ENCODE measurements at regions not wholly inside any gene's neighbourhood (a gene's known extent, or its start where the extent isn't known, plus 50 kb on each side); places are given as distances from the start of the nearest gene placed in this dataset.

DNA sequence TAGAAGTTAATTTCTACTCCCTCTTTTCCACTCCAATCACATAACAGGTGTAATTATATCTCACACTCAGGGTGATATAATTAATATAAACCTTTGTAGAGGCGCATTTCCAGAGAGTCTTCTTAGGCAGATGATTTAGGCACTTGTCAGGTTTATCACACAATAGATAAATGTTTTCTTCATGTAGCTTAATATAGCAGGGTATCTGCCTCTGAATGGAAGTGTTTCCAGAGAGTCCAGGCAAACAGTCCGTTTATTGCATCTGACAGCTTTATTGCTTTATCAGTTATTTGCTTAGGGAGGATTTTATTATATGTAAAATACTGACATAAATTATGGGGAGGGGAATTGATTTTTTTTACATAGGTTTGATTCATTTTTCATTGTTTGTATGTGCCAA, 766.3 kb downstream of the SLC4A3 start:
- TF ChIP-seq, protein P1, sequence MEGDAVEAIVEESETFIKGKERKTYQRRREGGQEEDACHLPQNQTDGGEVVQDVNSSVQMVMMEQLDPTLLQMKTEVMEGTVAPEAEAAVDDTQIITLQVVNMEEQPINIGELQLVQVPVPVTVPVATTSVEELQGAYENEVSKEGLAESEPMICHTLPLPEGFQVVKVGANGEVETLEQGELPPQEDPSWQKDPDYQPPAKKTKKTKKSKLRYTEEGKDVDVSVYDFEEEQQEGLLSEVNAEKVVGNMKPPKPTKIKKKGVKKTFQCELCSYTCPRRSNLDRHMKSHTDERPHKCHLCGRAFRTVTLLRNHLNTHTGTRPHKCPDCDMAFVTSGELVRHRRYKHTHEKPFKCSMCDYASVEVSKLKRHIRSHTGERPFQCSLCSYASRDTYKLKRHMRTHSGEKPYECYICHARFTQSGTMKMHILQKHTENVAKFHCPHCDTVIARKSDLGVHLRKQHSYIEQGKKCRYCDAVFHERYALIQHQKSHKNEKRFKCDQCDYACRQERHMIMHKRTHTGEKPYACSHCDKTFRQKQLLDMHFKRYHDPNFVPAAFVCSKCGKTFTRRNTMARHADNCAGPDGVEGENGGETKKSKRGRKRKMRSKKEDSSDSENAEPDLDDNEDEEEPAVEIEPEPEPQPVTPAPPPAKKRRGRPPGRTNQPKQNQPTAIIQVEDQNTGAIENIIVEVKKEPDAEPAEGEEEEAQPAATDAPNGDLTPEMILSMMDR (IDR thresholded peaks at IDR 0.05; ENCODE audit: low read depth, low read length, missing control alignments), result no peak
- H3K4me3 ChIP-seq (ENCODE audit: low read depth, low read length), result no peak overlapping the region
- no peak for DNase-seq (ENCODE audit: low read depth)

DNA sequence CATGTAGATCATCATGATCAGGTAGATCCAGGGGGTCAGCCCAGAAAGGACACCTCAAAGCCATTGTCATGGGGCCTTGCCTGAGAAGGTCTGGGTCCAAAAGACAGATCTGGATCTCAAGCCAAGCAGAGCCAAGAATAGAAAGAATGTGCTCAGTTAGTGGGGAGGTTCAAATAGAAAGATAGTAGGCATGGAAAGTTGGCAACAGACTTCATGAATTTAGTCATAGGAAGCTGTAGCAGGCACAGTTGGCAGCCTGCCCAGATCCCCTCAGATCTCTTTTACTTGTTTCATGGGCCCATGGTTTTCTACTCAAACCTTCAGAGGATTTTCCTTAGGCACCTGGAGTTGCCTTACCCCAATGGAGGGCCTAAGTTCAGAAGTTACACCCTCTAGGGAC, 767.0 kb downstream of the SLC4A3 start:
- no peak overlapping the region for H3K4me3 ChIP-seq (ENCODE audit: low read depth, low read length)
- TF ChIP-seq, protein P1 (IDR thresholded peaks at IDR 0.05; ENCODE audit: low read depth, low read length, missing control alignments), result no peak
- DNase-seq (ENCODE audit: low read depth), result no peak

DNA sequence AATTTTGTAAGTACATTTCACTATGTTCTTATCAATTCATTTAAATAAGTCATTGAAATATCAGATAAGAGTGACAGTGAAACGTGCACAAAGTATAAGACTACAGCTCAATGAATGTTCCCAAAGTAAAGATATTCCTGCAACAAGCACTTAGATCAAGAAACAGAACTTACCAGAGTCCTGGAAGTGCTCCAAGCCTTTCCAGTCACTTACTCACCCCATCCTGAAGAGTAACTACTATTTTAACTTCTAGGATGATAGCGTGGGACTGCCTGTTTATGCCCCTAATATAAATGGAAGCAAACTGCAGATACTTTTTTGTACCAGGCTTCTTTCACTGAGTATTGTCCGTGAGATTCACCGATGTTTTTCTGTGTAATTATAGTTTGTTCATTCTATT, 768.9 kb downstream of the SLC4A3 start:
- no peak overlapping the region for H3K4me3 ChIP-seq (ENCODE audit: low read depth, low read length)
- DNase-seq (ENCODE audit: low read depth), result no peak
- TF ChIP-seq, protein P1 (IDR thresholded peaks at IDR 0.05; ENCODE audit: low read depth, low read length, missing control alignments), result no peak

DNA sequence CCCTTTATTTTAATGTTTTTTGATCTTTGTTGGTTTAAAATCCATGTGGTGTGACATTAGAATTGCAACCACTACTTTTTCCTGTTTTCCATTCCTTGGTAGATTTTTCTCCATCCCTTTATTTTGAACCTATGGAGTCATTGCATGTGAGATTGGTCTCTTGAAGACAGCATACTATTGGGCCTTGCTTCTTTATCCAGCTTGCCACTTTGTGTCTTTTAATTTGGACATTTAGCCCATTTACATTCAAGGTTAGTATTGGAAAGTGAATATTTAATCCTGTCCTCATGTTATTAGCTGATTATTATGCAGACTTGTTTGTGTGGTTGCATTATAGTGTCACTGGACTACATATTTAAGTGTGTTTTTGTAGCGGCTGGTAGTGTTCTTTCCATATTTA, 782.9 kb downstream of the SLC4A3 start:
- DNase-seq (ENCODE audit: low read depth), result no peak
- TF ChIP-seq, protein P1 (IDR thresholded peaks at IDR 0.05; ENCODE audit: low read depth, low read length, missing control alignments), result no peak
- no peak overlapping the region for H3K4me3 ChIP-seq (ENCODE audit: low read depth, low read length)

DNA sequence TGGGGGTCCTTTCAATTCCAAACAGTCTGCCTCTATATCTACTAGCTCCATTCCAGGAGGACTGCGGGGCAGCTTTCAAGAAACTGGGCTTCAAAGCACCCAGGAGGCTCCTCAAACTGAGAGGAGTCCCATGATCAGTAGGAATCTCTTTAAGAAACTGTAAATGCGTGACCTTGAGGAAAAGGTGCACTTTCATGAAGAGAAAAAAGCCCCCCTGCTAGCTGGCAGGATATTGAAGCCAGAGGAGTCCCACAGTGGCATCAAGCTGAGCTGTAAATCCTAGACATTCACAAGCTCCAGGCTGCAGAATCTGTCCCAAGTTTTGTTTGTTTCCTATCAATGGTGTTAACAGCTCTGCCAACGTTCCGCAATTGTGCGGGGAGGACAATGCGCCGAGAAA, 790.1 kb downstream of the SLC4A3 start:
- no peak for DNase-seq (ENCODE audit: low read depth)
- H3K4me3 ChIP-seq (ENCODE audit: low read depth, low read length), result no peak overlapping the region
- TF ChIP-seq, protein P1 (IDR thresholded peaks at IDR 0.05; ENCODE audit: low read depth, low read length, missing control alignments), result no peak

DNA sequence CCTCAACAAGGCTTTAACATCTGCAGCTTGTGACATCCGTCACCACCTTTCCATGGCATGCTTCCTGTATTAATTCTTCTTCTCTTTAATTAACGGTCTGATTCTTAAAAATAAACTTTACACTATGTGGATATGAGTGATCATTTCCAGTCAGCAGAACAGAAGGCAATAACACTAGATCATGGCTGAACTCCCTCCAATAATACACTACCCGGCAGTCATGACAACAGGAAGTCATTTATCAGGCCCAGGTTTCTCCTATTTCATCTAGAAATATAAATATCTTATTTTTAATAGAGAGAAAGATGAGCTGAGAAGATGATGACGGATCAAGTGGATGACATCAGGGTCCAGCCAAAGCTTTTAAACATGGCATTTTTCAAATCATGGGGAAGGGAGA, 792.2 kb downstream of the SLC4A3 start:
- no peak for DNase-seq (ENCODE audit: low read depth)

DNA sequence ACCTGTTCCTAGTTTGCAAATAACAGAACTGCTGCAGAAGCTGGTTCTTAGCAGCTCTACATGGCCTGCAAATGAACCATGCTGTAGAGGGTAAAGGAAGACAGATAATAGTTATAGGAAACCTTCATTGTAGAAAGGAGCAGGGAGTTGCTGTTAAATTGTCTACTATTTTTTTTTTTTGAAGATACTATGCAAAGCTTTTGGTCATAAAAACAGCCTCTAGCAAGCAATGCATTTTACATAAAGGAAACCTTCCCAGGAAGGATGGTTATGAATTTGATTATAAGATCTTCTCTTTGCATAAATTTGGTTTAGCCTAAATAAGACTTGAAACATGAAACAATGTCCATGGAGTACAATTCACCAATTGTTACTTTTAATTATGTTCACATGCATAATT, 793.4 kb downstream of the SLC4A3 start:
- no peak overlapping the region for H3K4me3 ChIP-seq (ENCODE audit: low read depth, low read length)
- TF ChIP-seq, protein P1 (IDR thresholded peaks at IDR 0.05; ENCODE audit: low read depth, low read length, missing control alignments), result no peak
- no peak for DNase-seq (ENCODE audit: low read depth)

More for the DNA sequence above, 792.2 kb downstream of the SLC4A3 start:
- TF ChIP-seq, protein P1 (IDR thresholded peaks at IDR 0.05; ENCODE audit: low read depth, low read length, missing control alignments), result no peak
- H3K4me3 ChIP-seq (ENCODE audit: low read depth, low read length), result no peak overlapping the region
